ENCODE measurements at regions not wholly inside any gene's neighbourhood (a gene's known extent, or its start where the extent isn't known, plus 50 kb on each side); places are given as distances from the start of the nearest gene placed in this dataset.

GRCh38 chr6:150676772-150677171, 77.1 kb downstream of the PLEKHG1 start:
- TF ChIP-seq JUND (IDR thresholded peaks at IDR 0.05; ENCODE audit: low read depth, low read length), result no peak
- TF ChIP-seq MYC (IDR thresholded peaks at IDR 0.05; ENCODE audit: insufficient read depth, insufficient read length, insufficient replicate concordance, low read length, severe bottlenecking), result no peak
- TF ChIP-seq, protein P1, sequence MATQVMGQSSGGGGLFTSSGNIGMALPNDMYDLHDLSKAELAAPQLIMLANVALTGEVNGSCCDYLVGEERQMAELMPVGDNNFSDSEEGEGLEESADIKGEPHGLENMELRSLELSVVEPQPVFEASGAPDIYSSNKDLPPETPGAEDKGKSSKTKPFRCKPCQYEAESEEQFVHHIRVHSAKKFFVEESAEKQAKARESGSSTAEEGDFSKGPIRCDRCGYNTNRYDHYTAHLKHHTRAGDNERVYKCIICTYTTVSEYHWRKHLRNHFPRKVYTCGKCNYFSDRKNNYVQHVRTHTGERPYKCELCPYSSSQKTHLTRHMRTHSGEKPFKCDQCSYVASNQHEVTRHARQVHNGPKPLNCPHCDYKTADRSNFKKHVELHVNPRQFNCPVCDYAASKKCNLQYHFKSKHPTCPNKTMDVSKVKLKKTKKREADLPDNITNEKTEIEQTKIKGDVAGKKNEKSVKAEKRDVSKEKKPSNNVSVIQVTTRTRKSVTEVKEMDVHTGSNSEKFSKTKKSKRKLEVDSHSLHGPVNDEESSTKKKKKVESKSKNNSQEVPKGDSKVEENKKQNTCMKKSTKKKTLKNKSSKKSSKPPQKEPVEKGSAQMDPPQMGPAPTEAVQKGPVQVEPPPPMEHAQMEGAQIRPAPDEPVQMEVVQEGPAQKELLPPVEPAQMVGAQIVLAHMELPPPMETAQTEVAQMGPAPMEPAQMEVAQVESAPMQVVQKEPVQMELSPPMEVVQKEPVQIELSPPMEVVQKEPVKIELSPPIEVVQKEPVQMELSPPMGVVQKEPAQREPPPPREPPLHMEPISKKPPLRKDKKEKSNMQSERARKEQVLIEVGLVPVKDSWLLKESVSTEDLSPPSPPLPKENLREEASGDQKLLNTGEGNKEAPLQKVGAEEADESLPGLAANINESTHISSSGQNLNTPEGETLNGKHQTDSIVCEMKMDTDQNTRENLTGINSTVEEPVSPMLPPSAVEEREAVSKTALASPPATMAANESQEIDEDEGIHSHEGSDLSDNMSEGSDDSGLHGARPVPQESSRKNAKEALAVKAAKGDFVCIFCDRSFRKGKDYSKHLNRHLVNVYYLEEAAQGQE (IDR thresholded peaks at IDR 0.05; ENCODE audit: low read depth, low read length), result no peak
- no peak for TF ChIP-seq STAT1 (conservative IDR thresholded peaks at IDR 0.05)
- no peak for TF ChIP-seq SPI1 (IDR thresholded peaks at IDR 0.05; ENCODE audit: borderline replicate concordance, insufficient read depth, low read depth, low read length)
- TF ChIP-seq, protein P2, sequence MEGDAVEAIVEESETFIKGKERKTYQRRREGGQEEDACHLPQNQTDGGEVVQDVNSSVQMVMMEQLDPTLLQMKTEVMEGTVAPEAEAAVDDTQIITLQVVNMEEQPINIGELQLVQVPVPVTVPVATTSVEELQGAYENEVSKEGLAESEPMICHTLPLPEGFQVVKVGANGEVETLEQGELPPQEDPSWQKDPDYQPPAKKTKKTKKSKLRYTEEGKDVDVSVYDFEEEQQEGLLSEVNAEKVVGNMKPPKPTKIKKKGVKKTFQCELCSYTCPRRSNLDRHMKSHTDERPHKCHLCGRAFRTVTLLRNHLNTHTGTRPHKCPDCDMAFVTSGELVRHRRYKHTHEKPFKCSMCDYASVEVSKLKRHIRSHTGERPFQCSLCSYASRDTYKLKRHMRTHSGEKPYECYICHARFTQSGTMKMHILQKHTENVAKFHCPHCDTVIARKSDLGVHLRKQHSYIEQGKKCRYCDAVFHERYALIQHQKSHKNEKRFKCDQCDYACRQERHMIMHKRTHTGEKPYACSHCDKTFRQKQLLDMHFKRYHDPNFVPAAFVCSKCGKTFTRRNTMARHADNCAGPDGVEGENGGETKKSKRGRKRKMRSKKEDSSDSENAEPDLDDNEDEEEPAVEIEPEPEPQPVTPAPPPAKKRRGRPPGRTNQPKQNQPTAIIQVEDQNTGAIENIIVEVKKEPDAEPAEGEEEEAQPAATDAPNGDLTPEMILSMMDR (IDR thresholded peaks at IDR 0.05 in 2 of 3, conservative IDR thresholded peaks at IDR 0.05 in 1 of 3; ENCODE audit: control insufficient read depth in 2 of 3, extremely low read depth in 1 of 3, insufficient read depth in 1 of 3, low read depth in 3 of 3, low read length in 3 of 3), result no peak
- no peak for TF ChIP-seq NR2C2 (IDR thresholded peaks at IDR 0.05; ENCODE audit: borderline replicate concordance, control insufficient read depth, insufficient read length, low read depth)
- no peak for TF ChIP-seq FOS (IDR thresholded peaks at IDR 0.05; ENCODE audit: borderline replicate concordance, extremely low read depth, insufficient read length)
- no peak for TF ChIP-seq SRF (IDR thresholded peaks at IDR 0.05; ENCODE audit: low read depth in 2 of 2, low read length in 2 of 2)

All from GM12878 (cell line).